Calu3 (cell line): ENCODE measurements at regions not wholly inside any gene's neighbourhood (a gene's known extent, or its start where the extent isn't known, plus 50 kb on each side); places are given as distances from the start of the nearest gene placed in this dataset.

Experiments used
- BruUV-seq: library from RNA; stranded (reverse); fragments of 400-500 nt; replicated peaks from 2 replicates; lab custom pipeline; 2021; lab: Mats Ljungman, UMichigan
- CTCF ChIA-PET: fragments of 300-600 bp; sonication (Branson Sonifier 250); formaldehyde crosslinking; loops from one replicate; lab custom pipeline; 2022; ENCODE audit warnings: antibody characterized with exemption; lab: Charles Lee
- DNase-seq: peaks from one replicate; pipeline ENCODE4 v3.0.0; 2022
- H3K27ac Mint-ChIP-seq: one replicate; pipeline ENCODE4 v1.8.0; 2022; ENCODE audit warnings: mixed read lengths; ENCODE audit not compliant: unreplicated experiment
- H3K27me3 Mint-ChIP-seq: one replicate; pipeline ENCODE4 v1.8.0; 2022; ENCODE audit warnings: mixed read lengths; ENCODE audit not compliant: unreplicated experiment
- H3K36me3 Mint-ChIP-seq: one replicate; pipeline ENCODE4 v1.8.0; 2022; ENCODE audit warnings: mild to moderate bottlenecking, moderate library complexity, mixed read lengths; ENCODE audit not compliant: insufficient read depth, unreplicated experiment
- H3K4me1 Mint-ChIP-seq: one replicate; pipeline ENCODE4 v1.8.0; 2022; ENCODE audit warnings: mild to moderate bottlenecking, low read depth, mixed read lengths; ENCODE audit not compliant: unreplicated experiment
- H3K4me3 Mint-ChIP-seq: one replicate; pipeline ENCODE4 v1.8.0; 2022; ENCODE audit warnings: mild to moderate bottlenecking, low read depth, moderate library complexity, mixed read lengths; ENCODE audit not compliant: unreplicated experiment
- H3K9me3 Mint-ChIP-seq: one replicate; pipeline ENCODE4 v1.8.0; 2022; ENCODE audit warnings: low read depth, mixed read lengths; ENCODE audit not compliant: unreplicated experiment
- CTCF ChIP-seq: fragments of 200-600 bp; IDR thresholded peaks from one replicate; pipeline ENCODE4 v1.8.0; 2022; ENCODE audit warnings: antibody characterized with exemption; ENCODE audit not compliant: unreplicated experiment
- intact Hi-C: fragments of 100-400 bp; cut with micrococcal nuclease; formaldehyde crosslinking; loops from one replicate; pipeline ENCODE4 v1.10.0; 2022; ENCODE audit not compliant: unreplicated experiment

DNA sequence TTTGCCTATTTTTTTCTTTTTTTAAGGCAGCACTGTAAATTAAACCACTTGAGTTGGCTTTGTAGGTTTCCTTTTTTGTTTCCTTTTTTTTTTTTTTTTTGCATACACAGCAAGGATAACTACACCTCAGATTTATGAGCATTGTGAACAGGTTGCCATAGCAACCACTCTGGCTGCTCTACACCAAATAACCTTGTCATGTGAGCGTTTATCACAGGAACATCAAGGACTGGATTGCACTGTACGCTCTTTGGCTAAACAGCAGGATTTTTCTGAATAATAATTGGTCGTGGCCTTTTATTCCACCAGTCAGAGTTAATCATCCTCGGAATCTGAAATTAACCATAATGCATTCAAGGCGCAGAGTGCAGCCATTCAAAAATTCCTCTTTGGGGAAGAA is 199.1 kb upstream of the SLC14A2 start:
- H3K4me1 Mint-ChIP-seq = peaks cover 6% of the 10 kb centered on the region
- TF ChIP-seq CTCF = no peak
- intact Hi-C loops = no loop called here
- DNase-seq = no peak
- H3K4me3 Mint-ChIP-seq = no peak overlapping the region
- H3K27me3 Mint-ChIP-seq = peaks cover 13% of the 10 kb centered on the region
- CTCF ChIA-PET = no interaction called here
- BruUV-seq = no TSS peak
- H3K36me3 Mint-ChIP-seq = no peaks in the 10 kb centered on the region
- no peaks in the 10 kb centered on the region for H3K9me3 Mint-ChIP-seq
- H3K27ac Mint-ChIP-seq = no peak overlapping the region

DNA sequence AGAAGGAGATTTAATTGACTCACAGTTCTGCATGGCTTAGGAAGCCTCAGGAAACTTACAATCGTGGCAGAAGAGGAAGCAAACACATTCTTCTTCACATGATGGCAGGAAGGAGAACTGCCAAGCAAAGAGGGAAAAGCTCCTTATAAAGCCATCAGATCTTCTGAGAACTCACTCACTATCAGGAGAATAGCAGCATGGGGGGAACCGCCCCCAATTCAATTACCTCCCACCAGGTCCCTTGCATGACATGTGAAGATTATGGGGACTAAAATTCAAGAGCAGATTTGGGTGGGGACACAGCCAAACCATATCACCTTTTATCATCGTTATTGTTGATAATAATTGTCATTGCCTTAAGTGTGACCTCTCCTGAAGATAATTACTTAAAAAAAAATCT is 197.9 kb upstream of the SLC14A2 start:
- Mint-ChIP-seq H3K36me3 (no peaks in the 10 kb centered on the region), H3K4me3 (no peak overlapping the region)
- intact Hi-C loops = no loop called here

DNA sequence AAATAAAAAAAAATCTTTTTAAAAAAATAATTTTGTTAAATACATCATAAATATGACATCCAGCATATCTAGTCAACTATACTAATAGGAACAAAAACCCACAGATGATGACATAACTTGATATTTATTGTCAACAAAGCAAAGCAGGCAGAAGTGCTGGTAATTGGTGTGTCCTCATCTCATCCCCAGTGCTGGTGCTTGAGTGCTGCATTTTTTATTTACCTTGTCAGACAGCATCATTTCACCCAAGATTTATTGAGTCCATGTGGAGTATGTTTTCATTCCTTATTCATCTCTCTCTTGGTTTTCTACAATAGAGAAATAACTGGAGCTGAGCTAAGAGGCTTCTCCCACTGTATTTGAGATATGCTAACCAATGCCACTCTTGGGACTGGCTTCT is 191.6 kb upstream of the SLC14A2 start:
- CTCF ChIA-PET = no interaction called here
- H3K27me3 Mint-ChIP-seq = peaks cover 37% of the 10 kb centered on the region
- no peaks in the 10 kb centered on the region for H3K9me3 Mint-ChIP-seq
- no peak for DNase-seq
- H3K4me1 Mint-ChIP-seq = no peaks in the 10 kb centered on the region
- H3K27ac Mint-ChIP-seq = no peak overlapping the region
- TF ChIP-seq CTCF = no peak
- H3K36me3 Mint-ChIP-seq = no peaks in the 10 kb centered on the region
- intact Hi-C loops = no loop called here
- no TSS peak for BruUV-seq
- H3K4me3 Mint-ChIP-seq = no peak overlapping the region

More for the DNA sequence above, 197.9 kb upstream of the SLC14A2 start:
- CTCF ChIA-PET = no interaction called here
- no peak for DNase-seq
- H3K27me3 Mint-ChIP-seq = peaks cover 13% of the 10 kb centered on the region
- BruUV-seq = no TSS peak
- peaks cover 6% of the 10 kb centered on the region for H3K4me1 Mint-ChIP-seq
- H3K9me3 Mint-ChIP-seq = no peaks in the 10 kb centered on the region
- no peak for TF ChIP-seq CTCF
- no peak overlapping the region for H3K27ac Mint-ChIP-seq

DNA sequence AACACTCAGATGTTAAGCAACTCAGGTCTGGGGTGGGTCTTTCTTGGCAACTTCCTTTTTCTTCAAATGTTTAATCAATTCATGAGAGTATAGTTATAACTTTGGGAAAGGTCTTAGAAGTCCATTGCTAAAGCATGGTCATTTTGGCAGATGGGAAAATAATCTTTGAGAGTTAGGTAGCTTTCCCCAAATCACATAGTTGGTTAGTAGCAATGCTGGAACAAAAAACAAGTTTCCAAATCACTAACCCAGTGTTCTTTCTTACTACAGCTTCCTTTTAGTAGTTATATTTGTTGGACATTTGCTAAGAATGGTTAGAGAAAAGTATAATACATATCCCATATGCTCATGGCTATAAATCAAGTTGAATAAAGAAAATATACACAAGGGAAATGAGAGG is 185.2 kb upstream of the SLC14A2 start:
- Mint-ChIP-seq H3K27me3 (peaks cover 59% of the 10 kb centered on the region), H3K27ac (no peak overlapping the region), H3K36me3 (no peaks in the 10 kb centered on the region), H3K9me3 (no peaks in the 10 kb centered on the region), H3K4me1 (no peaks in the 10 kb centered on the region), H3K4me3 (no peak overlapping the region)
- intact Hi-C loops = no loop called here
- no peak for TF ChIP-seq CTCF
- DNase-seq = no peak
- no TSS peak for BruUV-seq
- CTCF ChIA-PET = no interaction called here

DNA sequence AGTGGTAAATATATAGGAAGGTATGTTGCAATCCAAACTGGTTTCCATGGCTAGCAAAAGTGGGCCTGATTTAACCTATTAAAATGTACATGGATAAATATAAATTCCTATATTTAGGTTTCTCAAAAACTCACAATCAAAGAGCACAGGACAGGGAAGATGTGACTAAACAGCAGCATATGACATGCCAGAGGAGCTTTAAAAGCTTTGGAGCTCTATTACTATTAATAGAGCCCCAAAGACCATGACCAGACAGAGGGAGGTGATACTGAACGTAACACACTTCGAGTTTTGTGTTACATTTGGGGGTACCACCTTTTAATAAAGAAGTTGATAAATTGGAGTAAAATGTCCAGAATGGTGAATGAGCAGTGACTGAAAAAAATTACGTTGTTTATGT is 179.5 kb upstream of the SLC14A2 start:
- no peak overlapping the region for H3K4me3 Mint-ChIP-seq
- CTCF ChIA-PET = no interaction called here
- H3K4me1 Mint-ChIP-seq = no peaks in the 10 kb centered on the region
- BruUV-seq = no TSS peak
- no peaks in the 10 kb centered on the region for H3K36me3 Mint-ChIP-seq
- intact Hi-C loops = no loop called here
- no peak overlapping the region for H3K27ac Mint-ChIP-seq
- no peaks in the 10 kb centered on the region for H3K9me3 Mint-ChIP-seq
- no peak for TF ChIP-seq CTCF
- no peak for DNase-seq
- peaks cover 46% of the 10 kb centered on the region for H3K27me3 Mint-ChIP-seq
